GM12878 (cell line): ENCODE measurements at regions not wholly inside any gene's neighbourhood (a gene's known extent, or its start where the extent isn't known, plus 50 kb on each side); places are given as distances from the start of the nearest gene placed in this dataset.

ENCODE experiments used
- ATAC-seq: fragments of 200-7000 bp; cut with Tn5 transposase; 3 replicates; pipeline ENCODE4 v1.9.1; 2020; ENCODE audit warnings: mild to moderate bottlenecking, moderate library complexity
- BruUV-seq: library from RNA; stranded (reverse); fragments of 400-500 nt; replicated peaks from 2 replicates; lab custom pipeline; 2021; lab: Mats Ljungman, UMichigan
- CTCF ChIA-PET: fragments of 300-600 bp; sonication (Branson Sonifier 250); formaldehyde crosslinking; extraction: SDS; loops from one replicate; lab custom pipeline; 2021; ENCODE audit warnings: inconsistent platforms; lab: Yijun Ruan, JAX
- POLR2A ChIA-PET: fragments of 350-600 bp; formaldehyde crosslinking; extraction: SDS; loops from one replicate; lab custom pipeline; 2021; ENCODE audit warnings: inconsistent platforms; lab: Charles Lee
- RAD21 ChIA-PET: fragments of 300-600 bp; sonication (Branson Sonifier 250); formaldehyde crosslinking; loops from one replicate; lab custom pipeline; 2023; ENCODE audit warnings: antibody characterized with exemption; ENCODE audit not compliant: unreplicated experiment; lab: Charles Lee
- SMC1A ChIA-PET: fragments of 300-600 bp; sonication (Branson Sonifier 250); formaldehyde crosslinking; loops from one replicate; lab custom pipeline; 2023; ENCODE audit not compliant: unreplicated experiment, uncharacterized antibody; lab: Charles Lee
- DNase-seq: peaks from one replicate; pipeline ENCODE4 v3.0.0-alpha.2; 2011; ENCODE audit warnings: low read depth, low spot score
- FAIRE-seq: peaks from 3 replicates; lab custom pipeline; 2011; peaks lifted over from hg19 to GRCh38; lab: Jason Lieb, UNC
- H2AFZ ChIP-seq: 2 replicates; pipeline ENCODE4 v1.6.0; 2011; ENCODE audit warnings: low read depth, low read length, control low read depth; ENCODE audit not compliant: control insufficient read depth
- H3K27ac ChIP-seq: 2 replicates; pipeline ENCODE4 v1.5.1; 2011; ENCODE audit warnings: control low read depth; ENCODE audit not compliant: control insufficient read depth, insufficient read depth
- H3K27me3 ChIP-seq, 2 experiments: replicated peaks in 1 of 2; 2 replicates each; pipeline versions ENCODE4 v1.6.0 to v1.6.1; 2011; ENCODE audit warnings: low read length in 1 of 2; ENCODE audit not compliant: control insufficient read depth in 2 of 2, insufficient read depth in 2 of 2
- H3K36me3 ChIP-seq, 2 experiments: 2 replicates each; pipeline ENCODE4 v1.5.1; 2011; ENCODE audit warnings: low read length in 1 of 2; ENCODE audit not compliant: control insufficient read depth in 2 of 2, insufficient read depth in 2 of 2
- H3K4me1 ChIP-seq: 2 replicates; pipeline ENCODE4 v1.6.1; 2011; ENCODE audit warnings: mild to moderate bottlenecking, low read length, moderate library complexity, mixed read lengths; ENCODE audit not compliant: control insufficient read depth, insufficient read depth
- H3K4me2 ChIP-seq: 2 replicates; pipeline ENCODE4 v1.6.0; 2011; ENCODE audit warnings: control low read depth; ENCODE audit not compliant: control insufficient read depth, insufficient read depth
- H3K4me3 ChIP-seq: fragments of 200-600 bp; sonication (generic); 2 replicates; pipeline ENCODE4 v1.5.1; 2016
- H3K79me2 ChIP-seq: 2 replicates; pipeline ENCODE4 v1.6.0; 2011; ENCODE audit warnings: low read length; ENCODE audit not compliant: control insufficient read depth, insufficient read depth
- H3K9ac ChIP-seq: 2 replicates; pipeline ENCODE4 v1.8.0; 2011; ENCODE audit warnings: low read length, control low read depth, mixed read lengths; ENCODE audit not compliant: control insufficient read depth, insufficient read depth
- H3K9me3 ChIP-seq: replicated peaks from 3 replicates; pipeline ENCODE4 v1.5.1; 2011; ENCODE audit warnings: mild to moderate bottlenecking, low read length; ENCODE audit not compliant: control insufficient read depth, insufficient read depth
- H4K20me1 ChIP-seq: 2 replicates; pipeline ENCODE4 v1.6.0; 2011; ENCODE audit not compliant: control insufficient read depth, insufficient read depth
- BCLAF1 ChIP-seq: fragments of 450-650 bp; IDR thresholded peaks from 2 replicates; pipeline ENCODE4 v1.6.1; 2017; ENCODE audit warnings: antibody characterized with exemption, mild to moderate bottlenecking, moderate library complexity
- CHD2 ChIP-seq: IDR thresholded peaks from 2 replicates; pipeline ENCODE4 v1.6.1; 2011; ENCODE audit warnings: low read depth, low read length, improper control_type of control experiment, borderline replicate concordance
- FOS ChIP-seq: IDR thresholded peaks from 3 replicates; pipeline ENCODE4 v1.6.1; 2011; ENCODE audit warnings: borderline replicate concordance; ENCODE audit not compliant: insufficient read length; ENCODE audit errors: extremely low read depth
- IRF4 ChIP-seq: IDR thresholded peaks from 2 replicates; pipeline ENCODE4 v1.6.1; 2011; ENCODE audit warnings: low read depth, low read length
- IRF5 ChIP-seq: fragments of 450-650 bp; IDR thresholded peaks from 2 replicates; pipeline ENCODE4 v1.6.1; 2017; ENCODE audit warnings: borderline replicate concordance
- MEF2A ChIP-seq: IDR thresholded peaks from 2 replicates; pipeline ENCODE4 v1.6.1; 2011; ENCODE audit warnings: low read depth, mild to moderate bottlenecking, low read length, moderate library complexity; ENCODE audit not compliant: insufficient read depth
- POLR2AphosphoS2 ChIP-seq: IDR thresholded peaks from 2 replicates; pipeline ENCODE4 v1.6.1; 2011; ENCODE audit warnings: low read depth, mild to moderate bottlenecking, low read length, improper control_type of control experiment, moderate library complexity
- SKIL ChIP-seq: fragments of 450-650 bp; IDR thresholded peaks from 2 replicates; pipeline ENCODE4 v1.6.1; 2017; ENCODE audit warnings: mild to moderate bottlenecking, low read depth, inconsistent platforms; ENCODE audit not compliant: poor library complexity, severe bottlenecking
- SPI1 ChIP-seq: IDR thresholded peaks from 2 replicates; pipeline ENCODE4 v1.6.1; 2011; ENCODE audit warnings: low read depth, mild to moderate bottlenecking, low read length, moderate library complexity, borderline replicate concordance; ENCODE audit not compliant: insufficient read depth
- SREBF2 ChIP-seq: IDR thresholded peaks from 2 replicates; pipeline ENCODE4 v1.6.1; 2012; ENCODE audit warnings: mild to moderate bottlenecking, low read length
- YBX1 ChIP-seq: fragments of 450-650 bp; IDR thresholded peaks from 2 replicates; pipeline ENCODE4 v1.6.1; 2016; ENCODE audit warnings: antibody characterized with exemption
- YY1 ChIP-seq: IDR thresholded peaks from 2 replicates; pipeline ENCODE4 v1.6.1; 2011; ENCODE audit warnings: low read depth, mild to moderate bottlenecking, low read length
- WGBS: methylation state at CpG from one replicate; pipeline ENCODE4 v1.1.6; 2016; ENCODE audit warnings: low lambda C conversion rate; ENCODE audit not compliant: insufficient replicate concordance, insufficient coverage; ENCODE audit errors: missing lambda C conversion rate; 5-methylcytosine and 5-hydroxymethylcytosine counted together
- in situ Hi-C: fragments of 300-500 bp; cut with MboI; formaldehyde crosslinking; loops from 9 replicates; pipeline ENCODE4 v1.14.3; 2018; ENCODE audit warnings: mixed read lengths
- intact Hi-C: fragments of 100-400 bp; cut with micrococcal nuclease; formaldehyde crosslinking; loops from one replicate; pipeline ENCODE4 v1.14.2; 2022; ENCODE audit not compliant: unreplicated experiment

- Histone ChIP-seq H3K9me3 (no peaks in the 10 kb centered on the region), H2AFZ (no peak overlapping the region), H3K27ac (no peak overlapping the region), H3K27me3 (no peaks in the 10 kb centered on the region), H3K4me3 (no peak overlapping the region), H3K36me3 (no peaks in the 10 kb centered on the region), H3K4me1 (no peaks in the 10 kb centered on the region), H3K79me2 (no peaks in the 10 kb centered on the region), H4K20me1 (no peaks in the 10 kb centered on the region), H3K4me2 (no peak overlapping the region), H3K9ac (no peak overlapping the region)
- BruUV-seq: no TSS peak
- FAIRE-seq (no peak), DNase-seq (no peak), ATAC-seq (no peak)
- intact Hi-C loops: loop anchor here (10.0 kb wide), 1 partner anchor 57 kb away; no protein-coding TSS in a partner anchor
- ChIA-PET CTCF (interaction anchor here (1.1 to 2.6 kb wide), 2 partner anchors 9 to 57 kb away, joined by 5 to 9 read pairs; no protein-coding TSS in a partner anchor), POLR2A (no interaction called here), RAD21 (no interaction called here), SMC1A (interaction anchor here (0.9 to 1.7 kb wide), 2 partner anchors 58 to 424 kb away, joined by 3 to 4 read pairs; no protein-coding TSS in a partner anchor)
- WGBS: 47% methylated on average over 3 of the region's 3 CpGs
- in situ Hi-C loops: no loop called here
- TF ChIP-seq YY1 (no peak), IRF5 (no peak), SREBF2 (no peak), SKIL (no peak), MEF2A (no peak), POLR2AphosphoS2 (no peak), BCLAF1 (no peak), YBX1 (no peak), CHD2 (no peak), SPI1 (no peak), IRF4 (no peak), FOS (no peak)
Observed at GRCh38 chr17:13087802-13088201, 70.0 kb upstream of the ELAC2 start.
